C4-2B (cell line): ENCODE measurements at regions not wholly inside any gene's neighbourhood (a gene's known extent, or its start where the extent isn't known, plus 50 kb on each side); places are given as distances from the start of the nearest gene placed in this dataset.

Source experiments
- H3K27ac ChIP-seq: fragments of 450-650 bp; 2 replicates; pipeline ENCODE4 v1.5.1; 2017
- ZFX ChIP-seq: fragments of 450-650 bp; IDR thresholded peaks from 2 replicates; pipeline ENCODE4 v1.6.1; 2017
- TF ChIP-seq, protein P1 (sequence below): fragments of 450-650 bp; conservative IDR thresholded peaks from 2 replicates; pipeline ENCODE4 v1.5.1; 2017; ENCODE audit warnings: mild to moderate bottlenecking

GRCh38 chr14:49972131-49972671 lies 79.3 kb downstream of the ARF6 start:
- peak overlapping the region; percentile 37; the same call in 1 of the 2 replicates for H3K27ac ChIP-seq
- TF ChIP-seq, protein P1, sequence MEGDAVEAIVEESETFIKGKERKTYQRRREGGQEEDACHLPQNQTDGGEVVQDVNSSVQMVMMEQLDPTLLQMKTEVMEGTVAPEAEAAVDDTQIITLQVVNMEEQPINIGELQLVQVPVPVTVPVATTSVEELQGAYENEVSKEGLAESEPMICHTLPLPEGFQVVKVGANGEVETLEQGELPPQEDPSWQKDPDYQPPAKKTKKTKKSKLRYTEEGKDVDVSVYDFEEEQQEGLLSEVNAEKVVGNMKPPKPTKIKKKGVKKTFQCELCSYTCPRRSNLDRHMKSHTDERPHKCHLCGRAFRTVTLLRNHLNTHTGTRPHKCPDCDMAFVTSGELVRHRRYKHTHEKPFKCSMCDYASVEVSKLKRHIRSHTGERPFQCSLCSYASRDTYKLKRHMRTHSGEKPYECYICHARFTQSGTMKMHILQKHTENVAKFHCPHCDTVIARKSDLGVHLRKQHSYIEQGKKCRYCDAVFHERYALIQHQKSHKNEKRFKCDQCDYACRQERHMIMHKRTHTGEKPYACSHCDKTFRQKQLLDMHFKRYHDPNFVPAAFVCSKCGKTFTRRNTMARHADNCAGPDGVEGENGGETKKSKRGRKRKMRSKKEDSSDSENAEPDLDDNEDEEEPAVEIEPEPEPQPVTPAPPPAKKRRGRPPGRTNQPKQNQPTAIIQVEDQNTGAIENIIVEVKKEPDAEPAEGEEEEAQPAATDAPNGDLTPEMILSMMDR, result no peak
- no peak for TF ChIP-seq ZFX

DNA sequence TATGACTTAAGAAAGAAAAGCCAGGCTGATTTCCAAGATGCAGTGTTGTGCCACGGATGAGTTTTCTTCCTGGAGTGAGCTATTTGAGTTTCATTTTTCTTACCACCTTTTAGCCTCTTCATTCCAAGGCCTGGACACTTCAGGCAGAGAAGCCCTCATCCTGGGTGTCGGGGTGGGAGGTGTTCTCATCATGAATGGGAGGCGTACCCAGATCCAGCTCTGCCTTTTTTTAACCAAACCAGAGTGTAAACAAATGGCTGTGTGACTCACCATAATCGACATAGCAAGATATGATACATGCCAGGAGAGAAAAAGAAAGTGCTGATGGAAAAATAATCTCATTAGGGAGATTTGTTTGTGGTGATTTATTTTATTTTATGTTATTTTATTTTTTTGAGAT lies 79.9 kb downstream of the ARF6 start:
- peak overlapping the region; percentile 37 for H3K27ac ChIP-seq
- TF ChIP-seq ZFX, result no peak
- TF ChIP-seq, protein P1, result no peak

GRCh38 chr14:49975276-49975675 lies 82.4 kb downstream of the ARF6 start:
- H3K27ac ChIP-seq, result no peak overlapping the region
- TF ChIP-seq ZFX, result no peak
- TF ChIP-seq, protein P1, result no peak

DNA sequence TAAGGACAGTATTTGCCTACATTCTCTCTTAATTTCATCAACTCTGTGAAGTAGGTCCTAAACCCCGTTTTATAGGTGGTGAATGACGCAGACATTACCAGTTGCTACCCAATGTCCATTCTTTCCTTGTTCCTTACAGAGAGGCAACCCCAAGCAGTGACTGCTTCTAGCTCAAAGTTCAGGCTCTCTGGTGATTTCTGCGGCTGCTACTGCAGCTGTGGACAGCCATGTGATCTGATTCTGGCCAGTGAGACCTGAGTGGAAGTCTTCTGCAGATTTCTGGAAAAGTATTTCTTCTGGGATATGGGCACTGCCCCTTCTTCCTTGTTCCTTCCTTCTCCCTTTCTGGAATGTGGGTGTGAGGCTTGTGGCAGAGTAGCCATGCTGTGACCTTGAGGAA lies 82.9 kb downstream of the ARF6 start:
- TF ChIP-seq, protein P1, result no peak
- no peak for TF ChIP-seq ZFX
- no peak overlapping the region for H3K27ac ChIP-seq

DNA sequence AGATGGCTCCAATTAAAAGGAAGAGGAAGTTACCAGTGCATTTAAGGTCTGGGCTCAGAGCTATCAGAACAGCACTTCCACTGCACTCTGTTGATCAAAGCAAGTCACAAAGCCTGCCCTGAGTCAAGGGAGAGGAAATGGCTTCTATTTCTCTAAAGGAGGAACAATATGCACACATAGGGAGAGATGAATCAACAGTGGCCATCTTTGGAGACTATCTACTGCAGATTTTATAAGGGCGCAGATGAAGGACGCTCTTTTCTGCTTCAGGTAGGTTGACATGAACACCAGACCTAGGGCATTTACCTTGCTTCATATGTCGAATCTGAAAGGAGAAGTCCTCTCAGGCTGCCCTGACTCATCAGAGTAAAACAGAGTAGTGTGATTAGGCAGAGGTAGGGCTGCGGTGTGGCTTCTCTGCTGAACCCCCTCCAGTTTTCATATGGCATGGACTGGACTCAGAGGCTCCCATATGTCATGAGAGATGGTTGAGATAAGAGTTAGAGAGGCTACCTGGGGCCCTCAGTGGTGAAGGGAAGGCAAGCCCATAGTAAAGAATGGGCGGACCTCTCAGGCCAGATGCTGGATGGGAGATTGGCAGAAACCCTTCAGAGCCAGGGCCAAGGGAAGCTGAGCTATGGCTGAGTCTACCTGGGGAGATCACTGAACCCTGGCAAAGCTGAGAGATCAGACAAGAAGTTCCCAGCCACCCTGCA lies 84.4 kb downstream of the ARF6 start:
- no peak for TF ChIP-seq ZFX
- TF ChIP-seq, protein P1, result no peak
- H3K27ac ChIP-seq, result no peak overlapping the region

GRCh38 chr14:49980027-49980426 lies 87.1 kb downstream of the ARF6 start:
- no peak overlapping the region for H3K27ac ChIP-seq

GRCh38 chr14:49982082-49982481 lies 89.2 kb downstream of the ARF6 start:
- H3K27ac ChIP-seq, result no peak overlapping the region
- TF ChIP-seq ZFX, result no peak
- TF ChIP-seq, protein P1, result no peak

More at GRCh38 chr14:49980027-49980426, 87.1 kb downstream of the ARF6 start:
- TF ChIP-seq, protein P1, result no peak
- TF ChIP-seq ZFX, result no peak
